Gastroesophageal sphincter (tissue), 3 donors: ENCODE measurements at regions not wholly inside any gene's neighbourhood (a gene's known extent, or its start where the extent isn't known, plus 50 kb on each side); places are given as distances from the start of the nearest gene placed in this dataset.

Experiments
- POLR2A ChIP-seq, 2 donors: fragments of 450-650 bp; IDR thresholded peaks; one replicate each; pipeline ENCODE4 v1.6.1; 2017; ENCODE audit warnings: antibody characterized with exemption in 2 of 2, mild to moderate bottlenecking in 2 of 2, moderate library complexity in 1 of 2
- TF ChIP-seq, protein P1 (sequence below), 4 experiments: fragments of 200-600 bp in 2 of 4; fragments of 450-650 bp in 2 of 4; sonication (generic) in 1 of 4; IDR thresholded peaks; one replicate each; pipeline ENCODE4 v1.5.1; 2017 to 2019; ENCODE audit warnings: antibody characterized with exemption in 4 of 4, mild to moderate bottlenecking in 2 of 4, moderate library complexity in 2 of 4

DNA sequence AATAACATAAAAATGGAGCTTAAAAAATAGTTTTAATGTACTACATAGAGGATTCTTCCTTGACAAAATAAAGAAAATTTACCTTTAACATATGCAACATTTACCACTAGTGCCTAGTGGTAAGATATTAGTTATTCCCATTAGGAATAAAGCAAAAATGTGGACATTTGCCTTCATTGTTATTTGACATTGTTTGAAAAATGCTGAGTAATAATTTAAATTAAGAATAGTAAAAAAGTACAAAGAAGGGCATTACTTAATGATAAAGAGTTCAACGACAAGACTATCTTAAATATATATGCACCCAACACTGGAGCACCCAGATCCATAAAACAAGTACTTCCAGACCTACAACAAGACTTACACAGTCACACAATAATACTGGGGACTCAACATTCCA is 125.7 kb downstream of the POLR2M start:
- TF ChIP-seq, protein P1, sequence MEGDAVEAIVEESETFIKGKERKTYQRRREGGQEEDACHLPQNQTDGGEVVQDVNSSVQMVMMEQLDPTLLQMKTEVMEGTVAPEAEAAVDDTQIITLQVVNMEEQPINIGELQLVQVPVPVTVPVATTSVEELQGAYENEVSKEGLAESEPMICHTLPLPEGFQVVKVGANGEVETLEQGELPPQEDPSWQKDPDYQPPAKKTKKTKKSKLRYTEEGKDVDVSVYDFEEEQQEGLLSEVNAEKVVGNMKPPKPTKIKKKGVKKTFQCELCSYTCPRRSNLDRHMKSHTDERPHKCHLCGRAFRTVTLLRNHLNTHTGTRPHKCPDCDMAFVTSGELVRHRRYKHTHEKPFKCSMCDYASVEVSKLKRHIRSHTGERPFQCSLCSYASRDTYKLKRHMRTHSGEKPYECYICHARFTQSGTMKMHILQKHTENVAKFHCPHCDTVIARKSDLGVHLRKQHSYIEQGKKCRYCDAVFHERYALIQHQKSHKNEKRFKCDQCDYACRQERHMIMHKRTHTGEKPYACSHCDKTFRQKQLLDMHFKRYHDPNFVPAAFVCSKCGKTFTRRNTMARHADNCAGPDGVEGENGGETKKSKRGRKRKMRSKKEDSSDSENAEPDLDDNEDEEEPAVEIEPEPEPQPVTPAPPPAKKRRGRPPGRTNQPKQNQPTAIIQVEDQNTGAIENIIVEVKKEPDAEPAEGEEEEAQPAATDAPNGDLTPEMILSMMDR (IDR thresholded peaks at IDR 0.05) = no peak
- no peak for TF ChIP-seq POLR2A (IDR thresholded peaks at IDR 0.05)
